Liver (tissue), 3 donors: ENCODE measurements at regions not wholly inside any gene's neighbourhood (a gene's known extent, or its start where the extent isn't known, plus 50 kb on each side); places are given as distances from the start of the nearest gene placed in this dataset.

Experiments used
- EGR1 ChIP-seq, 2 donors: IDR thresholded peaks; 2 replicates each; pipeline ENCODE4 v1.6.1; 2016 to 2018; ENCODE audit warnings: antibody characterized with exemption in 2 of 2, low read depth in 2 of 2
- JUND ChIP-seq, 2 donors: IDR thresholded peaks; 2 replicates each; pipeline ENCODE4 v1.6.1; 2016; ENCODE audit warnings: antibody characterized with exemption in 2 of 2
- RAD21 ChIP-seq, 2 donors: IDR thresholded peaks; 2 replicates each; pipeline ENCODE4 v1.6.1; 2016; ENCODE audit warnings: antibody characterized with exemption in 2 of 2, mild to moderate bottlenecking in 2 of 2
- TAF1 ChIP-seq: conservative IDR thresholded peaks from 2 replicates; pipeline ENCODE4 v1.6.1; 2016; ENCODE audit warnings: antibody characterized with exemption, mild to moderate bottlenecking
- YY1 ChIP-seq: IDR thresholded peaks from 2 replicates; pipeline ENCODE4 v1.6.1; 2016; ENCODE audit warnings: antibody characterized with exemption, mild to moderate bottlenecking
- TF ChIP-seq, protein P1 (sequence below): fragments of 150-350 bp; IDR thresholded peaks from 2 replicates; pipeline ENCODE4 v1.5.1; 2017; ENCODE audit warnings: improper control_type of control experiment, low read depth, low read length; ENCODE audit not compliant: missing input control
- TF ChIP-seq, protein P2 (sequence below): IDR thresholded peaks from 2 replicates; pipeline ENCODE4 v1.6.1; 2016; ENCODE audit warnings: antibody characterized with exemption
- TF ChIP-seq, protein P3 (sequence below): IDR thresholded peaks from 2 replicates; pipeline ENCODE4 v1.6.1; 2016; ENCODE audit warnings: antibody characterized with exemption, mild to moderate bottlenecking
- donor health status: healthy.
- donor health status: healthy.

DNA sequence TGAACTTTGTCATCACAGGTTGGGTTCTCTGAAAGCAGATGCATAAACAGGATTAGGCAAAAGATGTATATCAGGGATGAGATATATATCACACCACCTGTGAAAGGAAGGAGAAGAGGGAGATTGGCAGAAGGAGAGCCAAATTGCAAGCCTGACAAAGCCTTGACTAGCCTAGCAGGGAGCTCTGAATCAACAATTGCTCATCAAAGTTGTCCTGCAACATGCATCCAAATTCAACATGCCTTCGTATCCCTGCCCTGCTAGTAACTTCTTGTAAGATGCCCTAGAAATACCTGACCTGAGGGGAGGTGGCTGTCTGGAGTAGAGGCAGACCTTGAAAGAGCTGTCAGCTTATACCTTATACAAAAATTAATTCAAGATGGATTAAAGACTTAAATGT lies 207.1 kb upstream of the HTR1E start:
- TF ChIP-seq, protein P1, sequence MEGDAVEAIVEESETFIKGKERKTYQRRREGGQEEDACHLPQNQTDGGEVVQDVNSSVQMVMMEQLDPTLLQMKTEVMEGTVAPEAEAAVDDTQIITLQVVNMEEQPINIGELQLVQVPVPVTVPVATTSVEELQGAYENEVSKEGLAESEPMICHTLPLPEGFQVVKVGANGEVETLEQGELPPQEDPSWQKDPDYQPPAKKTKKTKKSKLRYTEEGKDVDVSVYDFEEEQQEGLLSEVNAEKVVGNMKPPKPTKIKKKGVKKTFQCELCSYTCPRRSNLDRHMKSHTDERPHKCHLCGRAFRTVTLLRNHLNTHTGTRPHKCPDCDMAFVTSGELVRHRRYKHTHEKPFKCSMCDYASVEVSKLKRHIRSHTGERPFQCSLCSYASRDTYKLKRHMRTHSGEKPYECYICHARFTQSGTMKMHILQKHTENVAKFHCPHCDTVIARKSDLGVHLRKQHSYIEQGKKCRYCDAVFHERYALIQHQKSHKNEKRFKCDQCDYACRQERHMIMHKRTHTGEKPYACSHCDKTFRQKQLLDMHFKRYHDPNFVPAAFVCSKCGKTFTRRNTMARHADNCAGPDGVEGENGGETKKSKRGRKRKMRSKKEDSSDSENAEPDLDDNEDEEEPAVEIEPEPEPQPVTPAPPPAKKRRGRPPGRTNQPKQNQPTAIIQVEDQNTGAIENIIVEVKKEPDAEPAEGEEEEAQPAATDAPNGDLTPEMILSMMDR = no peak
- TF ChIP-seq EGR1 (IDR thresholded peaks at IDR 0.05; ENCODE audit: low read depth in 2 of 2) = no peak
- TF ChIP-seq JUND (IDR thresholded peaks at IDR 0.05) = no peak
- TF ChIP-seq, protein P2, sequence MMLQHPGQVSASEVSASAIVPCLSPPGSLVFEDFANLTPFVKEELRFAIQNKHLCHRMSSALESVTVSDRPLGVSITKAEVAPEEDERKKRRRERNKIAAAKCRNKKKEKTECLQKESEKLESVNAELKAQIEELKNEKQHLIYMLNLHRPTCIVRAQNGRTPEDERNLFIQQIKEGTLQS = no peak
- no peak for TF ChIP-seq YY1
- no peak for TF ChIP-seq RAD21 (IDR thresholded peaks at IDR 0.05)
- TF ChIP-seq, protein P3, sequence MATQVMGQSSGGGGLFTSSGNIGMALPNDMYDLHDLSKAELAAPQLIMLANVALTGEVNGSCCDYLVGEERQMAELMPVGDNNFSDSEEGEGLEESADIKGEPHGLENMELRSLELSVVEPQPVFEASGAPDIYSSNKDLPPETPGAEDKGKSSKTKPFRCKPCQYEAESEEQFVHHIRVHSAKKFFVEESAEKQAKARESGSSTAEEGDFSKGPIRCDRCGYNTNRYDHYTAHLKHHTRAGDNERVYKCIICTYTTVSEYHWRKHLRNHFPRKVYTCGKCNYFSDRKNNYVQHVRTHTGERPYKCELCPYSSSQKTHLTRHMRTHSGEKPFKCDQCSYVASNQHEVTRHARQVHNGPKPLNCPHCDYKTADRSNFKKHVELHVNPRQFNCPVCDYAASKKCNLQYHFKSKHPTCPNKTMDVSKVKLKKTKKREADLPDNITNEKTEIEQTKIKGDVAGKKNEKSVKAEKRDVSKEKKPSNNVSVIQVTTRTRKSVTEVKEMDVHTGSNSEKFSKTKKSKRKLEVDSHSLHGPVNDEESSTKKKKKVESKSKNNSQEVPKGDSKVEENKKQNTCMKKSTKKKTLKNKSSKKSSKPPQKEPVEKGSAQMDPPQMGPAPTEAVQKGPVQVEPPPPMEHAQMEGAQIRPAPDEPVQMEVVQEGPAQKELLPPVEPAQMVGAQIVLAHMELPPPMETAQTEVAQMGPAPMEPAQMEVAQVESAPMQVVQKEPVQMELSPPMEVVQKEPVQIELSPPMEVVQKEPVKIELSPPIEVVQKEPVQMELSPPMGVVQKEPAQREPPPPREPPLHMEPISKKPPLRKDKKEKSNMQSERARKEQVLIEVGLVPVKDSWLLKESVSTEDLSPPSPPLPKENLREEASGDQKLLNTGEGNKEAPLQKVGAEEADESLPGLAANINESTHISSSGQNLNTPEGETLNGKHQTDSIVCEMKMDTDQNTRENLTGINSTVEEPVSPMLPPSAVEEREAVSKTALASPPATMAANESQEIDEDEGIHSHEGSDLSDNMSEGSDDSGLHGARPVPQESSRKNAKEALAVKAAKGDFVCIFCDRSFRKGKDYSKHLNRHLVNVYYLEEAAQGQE = no peak
- no peak for TF ChIP-seq TAF1
